ENCODE measurements at regions not wholly inside any gene's neighbourhood (a gene's known extent, or its start where the extent isn't known, plus 50 kb on each side); places are given as distances from the start of the nearest gene placed in this dataset.

DNA sequence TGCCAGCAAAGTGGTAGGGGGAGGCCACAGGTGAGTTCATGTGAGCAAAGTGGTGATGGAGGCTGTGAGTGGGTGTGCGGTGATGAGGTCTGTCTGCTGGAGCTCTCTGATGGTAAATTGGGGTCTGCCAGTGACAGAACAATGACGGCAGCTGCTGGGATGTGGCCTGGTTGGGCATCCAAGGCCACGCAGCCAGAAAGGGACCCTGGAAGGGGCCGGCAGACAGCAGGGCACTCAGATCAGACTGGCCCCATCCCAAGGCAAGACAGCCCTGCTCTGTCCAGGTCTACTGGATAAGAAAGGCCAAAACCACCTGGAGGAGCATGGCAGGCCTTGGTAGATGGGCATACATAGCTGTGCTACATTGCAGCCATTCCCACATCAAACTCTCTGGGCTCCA lies 412.9 kb upstream of the RGMB start:
- no peak for TF ChIP-seq CTCF (IDR thresholded peaks at IDR 0.05; ENCODE audit: insufficient read depth in 1 of 2, low read depth in 1 of 2, low read length in 1 of 2, severe bottlenecking in 1 of 2, unreplicated experiment in 1 of 2)
- Histone ChIP-seq H3K36me3 (ENCODE audit: control insufficient read depth, insufficient read depth, low read length) (no peaks in the 10 kb centered on the region), H3K4me3 (ENCODE audit: low read depth, low read length) (no peak overlapping the region), H3K27me3 (replicated peaks; ENCODE audit: control insufficient read depth, insufficient read depth, low read length) (no peaks in the 10 kb centered on the region), H3K9me3 (no peaks in the 10 kb centered on the region), H3K4me1 (no peaks in the 10 kb centered on the region)
- Mint-ChIP-seq H3K27me3 (ENCODE audit: insufficient read depth, unreplicated experiment) (peaks cover 2% of the 10 kb centered on the region), H3K27ac (ENCODE audit: unreplicated experiment) (no peak overlapping the region), H3K36me3 (ENCODE audit: insufficient read depth, unreplicated experiment) (no peaks in the 10 kb centered on the region), H3K4me1 (ENCODE audit: low read depth, unreplicated experiment) (no peaks in the 10 kb centered on the region), H3K9me3 (ENCODE audit: unreplicated experiment) (no peaks in the 10 kb centered on the region), H3K4me3 (ENCODE audit: unreplicated experiment) (no peak overlapping the region)
- intact Hi-C loops (cut with micrococcal nuclease; ENCODE audit: unreplicated experiment), result no loop called here
- POLR2A ChIA-PET, result no interaction called here
- DNase-seq, result no peak
- CTCF ChIA-PET, result no interaction called here
- no TSS peak for BruUV-seq (replicated peaks)

DNA sequence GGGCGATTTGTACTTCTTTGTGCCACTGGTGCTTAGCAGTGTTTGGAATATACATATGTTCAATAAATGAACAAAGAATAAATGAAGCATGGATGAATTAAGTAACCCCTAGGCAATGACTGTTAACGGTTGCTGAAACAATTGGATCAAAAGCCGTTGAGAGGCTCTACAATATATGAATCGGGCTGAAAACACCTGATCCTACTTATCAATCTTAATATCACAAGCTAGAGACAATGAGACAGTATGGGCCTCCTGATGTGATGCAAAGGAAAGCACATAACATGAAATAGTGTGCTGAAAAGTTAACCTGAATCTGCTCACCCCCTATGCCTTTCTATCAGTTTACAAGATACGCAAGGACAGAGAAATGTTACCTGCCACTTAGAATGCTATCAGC lies 410.3 kb upstream of the RGMB start:
- no peaks in the 10 kb centered on the region for H3K9me3 ChIP-seq
- no peak overlapping the region for H3K4me3 Mint-ChIP-seq (ENCODE audit: unreplicated experiment)
- H3K9me3 Mint-ChIP-seq (ENCODE audit: unreplicated experiment), result no peaks in the 10 kb centered on the region

GRCh38 chr5:98364549-98364948 lies 408.9 kb upstream of the RGMB start:
- Mint-ChIP-seq H3K4me3 (ENCODE audit: unreplicated experiment) (no peak overlapping the region), H3K27ac (ENCODE audit: unreplicated experiment) (no peak overlapping the region), H3K27me3 (ENCODE audit: insufficient read depth, unreplicated experiment) (peaks cover 2% of the 10 kb centered on the region), H3K9me3 (ENCODE audit: unreplicated experiment) (no peaks in the 10 kb centered on the region), H3K36me3 (ENCODE audit: insufficient read depth, unreplicated experiment) (no peaks in the 10 kb centered on the region), H3K4me1 (ENCODE audit: low read depth, unreplicated experiment) (no peaks in the 10 kb centered on the region)
- Histone ChIP-seq H3K4me1 (no peaks in the 10 kb centered on the region), H3K36me3 (ENCODE audit: control insufficient read depth, insufficient read depth, low read length) (no peaks in the 10 kb centered on the region), H3K9me3 (no peaks in the 10 kb centered on the region), H3K4me3 (ENCODE audit: low read depth, low read length) (no peak overlapping the region), H3K27me3 (replicated peaks; ENCODE audit: control insufficient read depth, insufficient read depth, low read length) (no peaks in the 10 kb centered on the region)
- intact Hi-C loops (cut with micrococcal nuclease; ENCODE audit: unreplicated experiment), result no loop called here
- DNase-seq, result no peak
- CTCF ChIA-PET, result no interaction called here
- BruUV-seq (replicated peaks), result no TSS peak
- POLR2A ChIA-PET, result no interaction called here
- TF ChIP-seq CTCF (IDR thresholded peaks at IDR 0.05; ENCODE audit: insufficient read depth in 1 of 2, low read depth in 1 of 2, low read length in 1 of 2, severe bottlenecking in 1 of 2, unreplicated experiment in 1 of 2), result no peak

More for the DNA sequence above, 410.3 kb upstream of the RGMB start:
- Histone ChIP-seq H3K36me3 (ENCODE audit: control insufficient read depth, insufficient read depth, low read length) (no peaks in the 10 kb centered on the region), H3K4me3 (ENCODE audit: low read depth, low read length) (no peak overlapping the region), H3K27me3 (replicated peaks; ENCODE audit: control insufficient read depth, insufficient read depth, low read length) (no peaks in the 10 kb centered on the region), H3K4me1 (no peaks in the 10 kb centered on the region)
- Mint-ChIP-seq H3K4me1 (ENCODE audit: low read depth, unreplicated experiment) (no peaks in the 10 kb centered on the region), H3K27me3 (ENCODE audit: insufficient read depth, unreplicated experiment) (peaks cover 2% of the 10 kb centered on the region), H3K27ac (ENCODE audit: unreplicated experiment) (no peak overlapping the region), H3K36me3 (ENCODE audit: insufficient read depth, unreplicated experiment) (no peaks in the 10 kb centered on the region)
- no peak for DNase-seq
- ChIA-PET CTCF (no interaction called here), POLR2A (no interaction called here)
- intact Hi-C loops (cut with micrococcal nuclease; ENCODE audit: unreplicated experiment), result no loop called here
- BruUV-seq (replicated peaks), result no TSS peak
- no peak for TF ChIP-seq CTCF (IDR thresholded peaks at IDR 0.05; ENCODE audit: insufficient read depth in 1 of 2, low read depth in 1 of 2, low read length in 1 of 2, severe bottlenecking in 1 of 2, unreplicated experiment in 1 of 2)
